Anterior cingulate cortex (tissue), 58 donors: ENCODE measurements at regions not wholly inside any gene's neighbourhood (a gene's known extent, or its start where the extent isn't known, plus 50 kb on each side); places are given as distances from the start of the nearest gene placed in this dataset.

ENCODE experiments used
- DNase-seq, 58 donors: peaks; one replicate each; lab custom pipeline; 2025; lab: John Stamatoyannopoulos, UW

- DNase-seq, result no peak
Measured at GRCh38 chr18:41842886-41843285, 112.1 kb upstream of the PIK3C3 start.

- DNase-seq, result no peak
Measured at GRCh38 chr18:41829647-41830516, 125.2 kb upstream of the PIK3C3 start.

GRCh38 chr18:41828137-41828536 lies 126.9 kb upstream of the PIK3C3 start:
- no peak for DNase-seq

- no peak for DNase-seq
Measured at GRCh38 chr18:41820784-41821183, 134.2 kb upstream of the PIK3C3 start.

- DNase-seq, result no peak
Measured at GRCh38 chr18:41818381-41819355, 136.4 kb upstream of the PIK3C3 start.

GRCh38 chr18:41814651-41815050 lies 140.4 kb upstream of the PIK3C3 start:
- DNase-seq, result no peak

- no peak for DNase-seq
Measured at GRCh38 chr18:41809652-41810051, 145.4 kb upstream of the PIK3C3 start.

GRCh38 chr18:41805341-41805740 lies 149.7 kb upstream of the PIK3C3 start:
- DNase-seq, result no peak

- DNase-seq, result no peak
Measured at GRCh38 chr18:41798879-41799278, 156.2 kb upstream of the PIK3C3 start.

- DNase-seq, result no peak
Measured at GRCh38 chr18:41790687-41791086, 164.3 kb upstream of the PIK3C3 start.

- DNase-seq, result no peak
Measured at GRCh38 chr18:41789001-41789400, 166.0 kb upstream of the PIK3C3 start.

- no peak for DNase-seq
Measured at GRCh38 chr18:41783879-41784278, 171.2 kb upstream of the PIK3C3 start.

- no peak for DNase-seq
Measured at GRCh38 chr18:41783065-41783818, 171.8 kb upstream of the PIK3C3 start.

- DNase-seq, result no peak
Measured at GRCh38 chr18:41771973-41772372, 183.1 kb upstream of the PIK3C3 start.

GRCh38 chr18:41769265-41769664 lies 185.8 kb upstream of the PIK3C3 start:
- no peak for DNase-seq

- no peak for DNase-seq
Measured at GRCh38 chr18:41768467-41768866, 186.6 kb upstream of the PIK3C3 start.

GRCh38 chr18:41767960-41768359 lies 187.1 kb upstream of the PIK3C3 start:
- DNase-seq, result no peak

- DNase-seq, result no peak
Measured at GRCh38 chr18:41765460-41765859, 189.6 kb upstream of the PIK3C3 start.

- DNase-seq, result no peak
Measured at GRCh38 chr18:41763361-41763760, 191.7 kb upstream of the PIK3C3 start.

- DNase-seq, result no peak
Measured at GRCh38 chr18:41761333-41762018, 193.6 kb upstream of the PIK3C3 start.
